ENCODE measurements at regions not wholly inside any gene's neighbourhood (a gene's known extent, or its start where the extent isn't known, plus 50 kb on each side); places are given as distances from the start of the nearest gene placed in this dataset.

DNA sequence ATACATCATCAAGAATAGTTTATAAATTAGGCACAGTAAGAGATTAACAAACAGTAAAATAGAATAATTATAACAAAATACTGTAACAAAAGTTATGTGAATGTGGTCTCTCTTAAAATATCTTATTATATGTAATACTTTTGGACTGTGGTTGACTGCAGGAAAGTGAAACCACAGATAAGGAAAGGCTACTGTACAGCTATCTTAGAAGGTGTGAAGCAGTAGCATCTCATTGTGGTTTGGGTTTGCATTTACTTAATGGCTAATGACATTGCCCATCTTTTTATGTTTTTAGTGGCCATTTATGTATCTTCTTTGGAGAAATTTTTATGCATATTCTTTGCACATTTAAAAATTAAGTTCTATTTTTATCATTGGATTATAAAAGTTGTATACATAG is 296.4 kb upstream of the MAGI2 start:
- H4K20me1 ChIP-seq (replicated peaks; ENCODE audit: control insufficient read depth, extremely low read depth, insufficient read depth, low read length), result no peaks in the 10 kb centered on the region
- dilution Hi-C loops (cut with MboI; ENCODE audit: extremely low pct_ligation_motif_present, low sequenced_read_pairs), result no loop called here
- intact Hi-C loops (cut with micrococcal nuclease), result no loop called here
- FAIRE-seq (no peak), DNase-seq (ENCODE audit: low read depth, low spot score) (no peak)
- H2AFZ ChIP-seq (ENCODE audit: low read depth, low read length), result no peak overlapping the region
- H3K36me3 ChIP-seq (ENCODE audit: control insufficient read depth in 2 of 2, extremely low read depth in 1 of 2, insufficient read depth in 2 of 2, low read length in 2 of 2), result no peaks in the 10 kb centered on the region
- H3K9me3 ChIP-seq (replicated peaks; ENCODE audit: control insufficient read depth, insufficient read depth, low read length), result no peaks in the 10 kb centered on the region
- no peaks in the 10 kb centered on the region for H3K79me2 ChIP-seq (ENCODE audit: control insufficient read depth, insufficient read depth, low read length)
- no peaks in the 10 kb centered on the region for H3K4me1 ChIP-seq (ENCODE audit: control insufficient read depth, extremely low read depth, insufficient read depth, low read length)
- H3K9me1 ChIP-seq (replicated peaks; ENCODE audit: control insufficient read depth, extremely low read depth, insufficient read depth, low read length), result no peaks in the 10 kb centered on the region
- no peak overlapping the region for H3K4me3 ChIP-seq (replicated peaks in 1 of 3; ENCODE audit: insufficient read depth in 1 of 3, low read depth in 1 of 3, low read length in 3 of 3)
- H3K27me3 ChIP-seq (ENCODE audit: control insufficient read depth in 2 of 2, insufficient read depth in 2 of 2, low read length in 2 of 2), result no peaks in the 10 kb centered on the region
- no TSS peak for BruUV-seq (replicated peaks)
- no peak overlapping the region for H3K27ac ChIP-seq (ENCODE audit: insufficient read depth, low read depth, low read length)
- ChIA-PET CTCF (no interaction called here), POLR2A (no interaction called here)
- H3K9ac ChIP-seq (replicated peaks; ENCODE audit: extremely low read depth, insufficient read depth, low read length), result no peak overlapping the region
- H3K4me2 ChIP-seq (ENCODE audit: insufficient read depth, low read length), result no peak overlapping the region
- no peak for TF ChIP-seq JUN (IDR thresholded peaks at IDR 0.05; ENCODE audit: borderline replicate concordance, insufficient read depth, insufficient read length, low read depth)
- TF ChIP-seq POLR2AphosphoS5 (IDR thresholded peaks at IDR 0.05; ENCODE audit: insufficient read depth, low read depth, low read length), result no peak
- TF ChIP-seq MYC (IDR thresholded peaks at IDR 0.05; ENCODE audit: low read depth, low read length), result no peak
- TF ChIP-seq, protein P1, sequence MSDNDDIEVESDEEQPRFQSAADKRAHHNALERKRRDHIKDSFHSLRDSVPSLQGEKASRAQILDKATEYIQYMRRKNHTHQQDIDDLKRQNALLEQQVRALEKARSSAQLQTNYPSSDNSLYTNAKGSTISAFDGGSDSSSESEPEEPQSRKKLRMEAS (IDR thresholded peaks at IDR 0.05; ENCODE audit: insufficient read depth, insufficient read length), result no peak
- TF ChIP-seq, protein P2, sequence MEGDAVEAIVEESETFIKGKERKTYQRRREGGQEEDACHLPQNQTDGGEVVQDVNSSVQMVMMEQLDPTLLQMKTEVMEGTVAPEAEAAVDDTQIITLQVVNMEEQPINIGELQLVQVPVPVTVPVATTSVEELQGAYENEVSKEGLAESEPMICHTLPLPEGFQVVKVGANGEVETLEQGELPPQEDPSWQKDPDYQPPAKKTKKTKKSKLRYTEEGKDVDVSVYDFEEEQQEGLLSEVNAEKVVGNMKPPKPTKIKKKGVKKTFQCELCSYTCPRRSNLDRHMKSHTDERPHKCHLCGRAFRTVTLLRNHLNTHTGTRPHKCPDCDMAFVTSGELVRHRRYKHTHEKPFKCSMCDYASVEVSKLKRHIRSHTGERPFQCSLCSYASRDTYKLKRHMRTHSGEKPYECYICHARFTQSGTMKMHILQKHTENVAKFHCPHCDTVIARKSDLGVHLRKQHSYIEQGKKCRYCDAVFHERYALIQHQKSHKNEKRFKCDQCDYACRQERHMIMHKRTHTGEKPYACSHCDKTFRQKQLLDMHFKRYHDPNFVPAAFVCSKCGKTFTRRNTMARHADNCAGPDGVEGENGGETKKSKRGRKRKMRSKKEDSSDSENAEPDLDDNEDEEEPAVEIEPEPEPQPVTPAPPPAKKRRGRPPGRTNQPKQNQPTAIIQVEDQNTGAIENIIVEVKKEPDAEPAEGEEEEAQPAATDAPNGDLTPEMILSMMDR (IDR thresholded peaks at IDR 0.05; ENCODE audit: extremely low read depth in 1 of 2, insufficient read depth in 1 of 2, low read depth in 1 of 2, low read length in 2 of 2), result no peak
- TF ChIP-seq EZH2 (IDR thresholded peaks at IDR 0.05; ENCODE audit: borderline replicate concordance, low read depth, low read length, severe bottlenecking), result no peak
- TF ChIP-seq FOS (IDR thresholded peaks at IDR 0.05; ENCODE audit: borderline replicate concordance, insufficient read depth, low read length), result no peak
- TF ChIP-seq GATA2 (IDR thresholded peaks at IDR 0.05; ENCODE audit: insufficient read depth, insufficient read length, low read depth, low read length), result no peak
- TF ChIP-seq POLR2A (IDR thresholded peaks at IDR 0.05; ENCODE audit: low read depth, low read length), result no peak

All from endothelial cell of umbilical vein (primary cell).